Testis (tissue), 2 donors: ENCODE measurements at regions not wholly inside any gene's neighbourhood (a gene's known extent, or its start where the extent isn't known, plus 50 kb on each side); places are given as distances from the start of the nearest gene placed in this dataset.

Experiments
- DNase-seq: peaks from one replicate; pipeline ENCODE4 v3.0.0-alpha.2; 2019
- H3K27ac ChIP-seq, 2 donors: fragments of 200-600 bp; sonication (generic); one replicate each; pipeline ENCODE4 v1.5.1; 2019
- H3K27me3 ChIP-seq: fragments of 200-600 bp; sonication (generic); one replicate; pipeline ENCODE4 v1.5.1; 2019
- H3K36me3 ChIP-seq: fragments of 200-600 bp; sonication (generic); one replicate; pipeline ENCODE4 v1.5.1; 2017; ENCODE audit warnings: low read depth; ENCODE audit errors: missing control alignments
- H3K4me1 ChIP-seq: fragments of 200-600 bp; sonication (generic); one replicate; pipeline ENCODE4 v1.5.1; 2019
- H3K4me3 ChIP-seq, 2 donors: fragments of 200-600 bp; sonication (generic); one replicate each; pipeline ENCODE4 v1.5.1; 2017 to 2019
- H3K9me3 ChIP-seq: fragments of 200-600 bp; sonication (generic); one replicate; pipeline ENCODE4 v1.5.1; 2017
- POLR2A ChIP-seq: fragments of 450-650 bp; IDR thresholded peaks from one replicate; pipeline ENCODE4 v1.6.1; 2017; ENCODE audit warnings: antibody characterized with exemption, mild to moderate bottlenecking, moderate library complexity
- WGBS, 2 donors: methylation state at CpG; one replicate each; pipeline ENCODE4 v1.1.5; 2018; 5-methylcytosine and 5-hydroxymethylcytosine counted together
- intact Hi-C: fragments of 100-400 bp; cut with DNase I; formaldehyde crosslinking; loops from one replicate; pipeline ENCODE4 v1.15.1; 2023; ENCODE audit warnings: low total_unique reads
- TF ChIP-seq, protein P1 (sequence below), 3 experiments: fragments of 450-650 bp in 2 of 3; fragments of 200-600 bp in 1 of 3; sonication (generic) in 1 of 3; IDR thresholded peaks; one replicate each; pipeline ENCODE4 v1.5.1; 2016 to 2019; ENCODE audit warnings: antibody characterized with exemption in 3 of 3, mild to moderate bottlenecking in 2 of 3, moderate library complexity in 1 of 3

GRCh38 chr2:153228904-153229303 lies 249.7 kb downstream of the RPRM start:
- TF ChIP-seq, protein P1, sequence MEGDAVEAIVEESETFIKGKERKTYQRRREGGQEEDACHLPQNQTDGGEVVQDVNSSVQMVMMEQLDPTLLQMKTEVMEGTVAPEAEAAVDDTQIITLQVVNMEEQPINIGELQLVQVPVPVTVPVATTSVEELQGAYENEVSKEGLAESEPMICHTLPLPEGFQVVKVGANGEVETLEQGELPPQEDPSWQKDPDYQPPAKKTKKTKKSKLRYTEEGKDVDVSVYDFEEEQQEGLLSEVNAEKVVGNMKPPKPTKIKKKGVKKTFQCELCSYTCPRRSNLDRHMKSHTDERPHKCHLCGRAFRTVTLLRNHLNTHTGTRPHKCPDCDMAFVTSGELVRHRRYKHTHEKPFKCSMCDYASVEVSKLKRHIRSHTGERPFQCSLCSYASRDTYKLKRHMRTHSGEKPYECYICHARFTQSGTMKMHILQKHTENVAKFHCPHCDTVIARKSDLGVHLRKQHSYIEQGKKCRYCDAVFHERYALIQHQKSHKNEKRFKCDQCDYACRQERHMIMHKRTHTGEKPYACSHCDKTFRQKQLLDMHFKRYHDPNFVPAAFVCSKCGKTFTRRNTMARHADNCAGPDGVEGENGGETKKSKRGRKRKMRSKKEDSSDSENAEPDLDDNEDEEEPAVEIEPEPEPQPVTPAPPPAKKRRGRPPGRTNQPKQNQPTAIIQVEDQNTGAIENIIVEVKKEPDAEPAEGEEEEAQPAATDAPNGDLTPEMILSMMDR (IDR thresholded peaks at IDR 0.05), result no peak
- no peak for TF ChIP-seq POLR2A
- intact Hi-C loops, result no loop called here
- Histone ChIP-seq H3K4me1 (no peaks in the 10 kb centered on the region), H3K27ac (no peak overlapping the region), H3K36me3 (no peaks in the 10 kb centered on the region), H3K4me3 (no peak overlapping the region), H3K27me3 (no peaks in the 10 kb centered on the region), H3K9me3 (no peaks in the 10 kb centered on the region)
- DNase-seq, result no peak

- no peak for DNase-seq
- Histone ChIP-seq H3K36me3 (no peaks in the 10 kb centered on the region), H3K4me1 (no peaks in the 10 kb centered on the region), H3K27me3 (no peaks in the 10 kb centered on the region), H3K9me3 (no peaks in the 10 kb centered on the region), H3K27ac (no peak overlapping the region), H3K4me3 (no peak overlapping the region)
- WGBS, 2 donors, result 80 to 82% methylated on average over 2 of the region's 2 CpGs
- intact Hi-C loops, result no loop called here
- TF ChIP-seq POLR2A, result no peak
- TF ChIP-seq, protein P1 (IDR thresholded peaks at IDR 0.05), result no peak
Observed at GRCh38 chr2:153227981-153228380, 250.6 kb downstream of the RPRM start.

GRCh38 chr2:153222231-153223165 lies 256.1 kb downstream of the RPRM start:
- Histone ChIP-seq H3K9me3 (no peaks in the 10 kb centered on the region), H3K4me1 (no peaks in the 10 kb centered on the region), H3K27me3 (no peaks in the 10 kb centered on the region), H3K36me3 (no peaks in the 10 kb centered on the region), H3K27ac (no peak overlapping the region), H3K4me3 (peak overlapping the region; percentile 36 to 42)
- intact Hi-C loops, result no loop called here
- peak; percentile 46 for DNase-seq
- TF ChIP-seq POLR2A, result no peak
- TF ChIP-seq, protein P1 (IDR thresholded peaks at IDR 0.05), result no peak
- WGBS, 2 donors, result 69 to 73% methylated on average over 26 to 27 of the region's 27 CpGs

DNA sequence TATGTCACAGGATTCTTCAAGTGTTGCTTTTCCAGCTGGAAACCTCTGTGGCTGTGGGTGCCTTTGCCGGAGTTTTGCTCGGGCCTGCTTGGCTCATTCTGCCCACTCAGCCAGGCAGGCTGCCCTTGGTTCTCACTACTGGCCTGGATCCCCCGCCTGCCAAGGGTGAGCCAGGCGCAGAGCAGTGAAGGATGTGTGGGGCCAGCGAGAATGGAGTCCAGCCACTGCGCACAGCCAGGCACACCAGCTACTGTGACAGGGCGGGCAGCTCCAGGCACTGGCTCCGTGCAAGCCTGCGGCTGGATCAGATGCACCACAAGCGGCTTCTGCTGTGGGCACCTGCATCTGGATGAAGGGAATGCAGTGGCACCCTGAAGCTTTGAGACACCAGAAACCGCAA lies 257.1 kb downstream of the RPRM start:
- DNase-seq, result no peak
- no peak overlapping the region for H3K27ac ChIP-seq
- TF ChIP-seq, protein P1 (IDR thresholded peaks at IDR 0.05), result no peak
- no peak for TF ChIP-seq POLR2A
- H3K27me3 ChIP-seq, result no peaks in the 10 kb centered on the region
- no peaks in the 10 kb centered on the region for H3K36me3 ChIP-seq
- intact Hi-C loops, result no loop called here
- no peaks in the 10 kb centered on the region for H3K9me3 ChIP-seq
- WGBS, 2 donors, result 63 to 74% methylated on average over 4 to 11 of the region's 11 CpGs
- no peak overlapping the region for H3K4me3 ChIP-seq
- H3K4me1 ChIP-seq, result no peaks in the 10 kb centered on the region

DNA sequence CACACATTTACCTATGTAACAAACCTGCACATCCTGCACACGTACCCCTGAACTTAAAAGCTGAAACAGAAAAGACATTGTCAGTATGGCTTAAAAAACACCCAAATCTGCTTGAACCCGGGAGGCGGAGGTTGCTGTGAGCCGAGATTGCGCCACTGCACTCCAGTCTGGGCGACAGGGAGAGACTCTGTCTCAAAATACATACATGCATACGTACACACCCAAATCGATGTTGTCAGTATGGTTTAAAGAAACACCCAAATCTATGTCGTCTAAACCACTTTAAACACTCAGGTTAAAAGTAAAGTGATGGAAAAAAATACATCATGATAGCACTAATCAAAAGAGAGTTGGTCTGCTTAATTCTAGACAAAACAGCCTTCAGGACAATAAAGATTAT lies 257.5 kb downstream of the RPRM start:
- WGBS, 2 donors, result 54 to 77% methylated on average over 9 of the region's 9 CpGs
- Histone ChIP-seq H3K4me3 (no peak overlapping the region), H3K27me3 (no peaks in the 10 kb centered on the region), H3K4me1 (no peaks in the 10 kb centered on the region), H3K9me3 (no peaks in the 10 kb centered on the region), H3K27ac (no peak overlapping the region), H3K36me3 (no peaks in the 10 kb centered on the region)
- intact Hi-C loops, result no loop called here
- no peak for DNase-seq
- TF ChIP-seq, protein P1 (IDR thresholded peaks at IDR 0.05), result no peak
- no peak for TF ChIP-seq POLR2A
